GM23248 (cell line): ENCODE measurements at regions not wholly inside any gene's neighbourhood (a gene's known extent, or its start where the extent isn't known, plus 50 kb on each side); places are given as distances from the start of the nearest gene placed in this dataset.

Source experiments
- EZH2 ChIP-seq: fragments of 200-600 bp; sonication (generic); IDR thresholded peaks from 2 replicates; pipeline ENCODE4 v1.6.1; 2018; ENCODE audit warnings: antibody characterized with exemption, mild to moderate bottlenecking; ENCODE audit not compliant: insufficient read depth, poor library complexity, severe bottlenecking
- EZH2phosphoT487 ChIP-seq: fragments of 200-600 bp; sonication (generic); IDR thresholded peaks from 2 replicates; pipeline ENCODE4 v1.6.1; 2018; ENCODE audit warnings: antibody characterized with exemption, moderate library complexity, mild to moderate bottlenecking, low read depth; ENCODE audit not compliant: insufficient read depth

DNA sequence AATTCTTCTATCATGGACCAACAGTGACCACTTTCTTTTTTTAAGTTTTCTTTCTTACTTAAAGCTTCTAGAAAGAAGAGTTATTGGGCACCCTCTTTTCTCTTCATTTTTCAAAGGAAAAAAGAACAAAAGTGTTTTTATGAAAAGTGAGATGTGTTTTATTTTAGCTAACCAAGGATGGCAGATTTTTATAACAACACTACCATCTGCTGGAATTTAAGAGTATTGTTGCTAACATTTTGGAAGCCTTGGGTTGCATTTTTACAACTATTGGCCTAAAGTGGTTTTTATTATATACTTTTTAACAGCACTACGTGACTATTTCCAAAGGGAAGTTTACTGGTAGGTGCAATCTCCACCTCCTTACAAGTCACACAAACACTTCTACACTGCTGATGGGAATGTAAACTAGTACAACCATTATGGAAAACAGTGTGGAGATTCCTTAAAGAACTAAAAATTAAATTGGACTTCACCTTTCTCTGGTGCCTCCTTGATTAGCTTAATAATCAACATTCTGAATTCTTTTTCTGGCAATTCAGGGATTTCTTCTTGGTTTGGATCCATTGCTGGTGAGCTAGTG is 237.7 kb upstream of the AGTR1 start:
- TF ChIP-seq EZH2phosphoT487 (no peak), EZH2 (no peak)
